ENCODE measurements at regions not wholly inside any gene's neighbourhood (a gene's known extent, or its start where the extent isn't known, plus 50 kb on each side); places are given as distances from the start of the nearest gene placed in this dataset.
"Not testable (repeated sequence)": the region's sequence is repeated elsewhere in the genome, so short reads cannot be mapped to it uniquely, and the experiment has no call there.

DNA sequence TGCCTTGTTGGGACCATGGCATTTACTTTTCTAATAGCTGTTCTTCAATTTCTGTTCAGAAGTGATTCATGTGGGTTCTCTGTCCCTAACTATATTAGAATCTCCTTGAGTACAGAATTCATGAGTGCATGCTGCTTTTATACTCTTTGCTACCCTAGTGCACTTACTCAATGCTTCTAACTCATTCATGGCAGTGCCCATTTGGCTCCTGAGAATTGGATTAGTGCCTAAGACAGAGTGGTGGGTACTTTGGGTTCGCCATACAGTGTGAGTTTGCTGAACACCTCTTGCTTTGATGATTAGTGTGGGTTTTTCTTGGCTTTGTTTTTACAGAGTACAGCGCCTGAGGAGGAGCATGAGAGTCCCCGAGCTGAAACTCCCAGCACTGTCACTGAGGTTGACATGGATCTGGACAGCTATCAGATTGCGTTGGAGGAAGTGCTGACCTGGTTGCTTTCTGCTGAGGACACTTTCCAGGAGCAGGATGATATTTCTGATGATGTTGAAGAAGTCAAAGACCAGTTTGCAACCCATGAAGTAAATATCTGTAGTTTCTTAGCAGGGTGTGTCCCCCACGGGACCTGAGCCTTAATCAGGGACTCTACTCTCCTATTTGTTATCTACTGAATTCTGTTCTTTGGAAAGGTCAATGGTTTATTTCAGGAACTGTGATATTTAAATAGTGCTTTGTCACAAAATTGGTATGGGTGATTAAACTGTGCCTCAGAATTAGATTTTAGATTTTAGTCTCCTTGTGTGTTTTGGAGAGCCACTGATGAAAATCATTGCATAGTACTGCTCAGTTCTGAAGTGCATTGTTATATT is 150.7 kb downstream of the UTRN start:
- no peak for DNase-seq (ENCODE audit: low spot score)

DNA sequence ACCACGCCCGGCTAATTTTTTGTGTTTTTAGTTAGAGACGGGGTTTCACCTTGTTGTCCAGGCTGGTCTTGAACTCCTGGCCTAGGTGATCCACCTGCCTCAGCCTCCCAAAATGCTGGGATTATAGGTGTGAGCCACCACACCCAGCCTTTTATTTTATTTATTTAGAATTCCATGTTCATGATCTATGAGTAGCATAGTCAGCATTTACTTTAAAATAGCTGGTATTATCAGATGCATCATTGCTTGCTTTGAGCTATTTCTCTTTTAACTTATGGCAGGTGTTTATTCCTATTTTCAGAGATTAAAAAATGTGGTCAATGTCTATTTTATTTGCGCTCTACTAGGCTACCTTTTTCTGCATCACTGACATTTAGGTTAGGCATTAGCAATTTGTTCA is 152.0 kb downstream of the UTRN start:
- DNase-seq (ENCODE audit: low spot score), result no peak

GRCh38 chr6:144438103-144438502 is 153.0 kb downstream of the UTRN start:
- DNase-seq (ENCODE audit: low spot score), result no peak

- DNase-seq (ENCODE audit: low spot score), result no peak
Observed at GRCh38 chr6:144439016-144439415, 153.9 kb downstream of the UTRN start.

DNA sequence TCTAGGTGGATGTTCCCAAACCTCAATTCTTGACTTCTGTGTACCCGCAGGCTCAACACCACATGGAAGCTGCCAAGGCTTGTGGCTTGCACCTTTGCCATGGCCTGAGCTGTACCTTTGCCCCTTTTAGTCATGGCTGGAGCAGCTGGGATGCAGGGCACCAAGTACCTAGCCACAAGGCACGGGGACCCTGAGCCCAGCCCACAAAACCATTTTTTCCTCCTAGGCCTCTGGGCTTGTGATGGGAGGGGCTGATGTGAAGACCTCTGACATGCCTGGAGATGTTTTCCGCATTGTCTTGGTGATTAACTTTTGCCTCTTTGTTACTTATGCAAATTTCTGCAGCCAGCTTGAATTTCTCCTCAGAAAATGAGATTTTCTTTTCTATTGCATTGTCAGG is 156.7 kb downstream of the UTRN start:
- DNase-seq (ENCODE audit: low spot score), result not testable (repeated sequence)

- no peak for DNase-seq (ENCODE audit: low spot score)
Observed at GRCh38 chr6:144443157-144443556, 158.0 kb downstream of the UTRN start.

DNA sequence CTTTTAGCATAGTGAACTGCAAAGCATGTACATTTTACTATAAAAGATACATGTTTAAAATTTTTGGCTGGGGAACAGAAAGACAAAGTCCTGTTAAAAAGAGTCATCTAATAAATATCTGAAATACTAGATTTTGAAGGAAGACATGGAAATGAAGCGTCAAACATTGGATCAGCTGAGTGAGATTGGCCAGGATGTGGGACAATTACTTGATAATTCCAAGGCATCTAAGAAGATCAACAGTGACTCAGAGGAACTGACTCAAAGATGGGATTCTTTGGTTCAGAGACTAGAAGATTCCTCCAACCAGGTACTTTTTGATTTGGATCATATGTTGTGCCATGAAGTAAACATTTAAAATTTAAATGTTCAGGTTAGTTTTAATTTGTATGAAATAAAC is 162.3 kb downstream of the UTRN start:
- no peak for DNase-seq (ENCODE audit: low spot score)

GRCh38 chr6:144449218-144449617 is 164.1 kb downstream of the UTRN start:
- DNase-seq (ENCODE audit: low spot score), result no peak

GRCh38 chr6:144449911-144450597 is 164.9 kb downstream of the UTRN start:
- DNase-seq (ENCODE audit: low spot score), result peak; percentile 30

GRCh38 chr6:144460327-144461095 is 175.4 kb downstream of the UTRN start:
- DNase-seq (ENCODE audit: low spot score), result no peak

DNA sequence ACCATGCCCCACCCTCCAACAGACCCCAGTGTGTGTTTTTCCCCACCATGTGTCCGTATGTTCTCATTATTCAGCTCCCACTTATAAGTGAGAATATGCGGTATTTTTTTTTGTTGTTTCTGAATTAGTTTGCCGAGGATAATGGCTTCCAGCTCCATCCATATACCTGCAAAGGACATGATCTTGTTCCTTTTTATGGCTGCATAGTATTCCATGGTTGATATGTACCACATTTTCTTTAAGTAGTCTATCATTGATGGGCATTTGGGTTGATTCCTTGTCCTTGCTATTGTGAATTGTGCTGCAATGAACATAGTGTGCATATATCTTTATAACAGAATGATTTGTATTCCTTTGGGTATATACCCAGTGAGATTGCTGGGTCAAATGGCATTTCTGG is 176.9 kb downstream of the UTRN start:
- DNase-seq (ENCODE audit: low spot score), result no peak

DNA sequence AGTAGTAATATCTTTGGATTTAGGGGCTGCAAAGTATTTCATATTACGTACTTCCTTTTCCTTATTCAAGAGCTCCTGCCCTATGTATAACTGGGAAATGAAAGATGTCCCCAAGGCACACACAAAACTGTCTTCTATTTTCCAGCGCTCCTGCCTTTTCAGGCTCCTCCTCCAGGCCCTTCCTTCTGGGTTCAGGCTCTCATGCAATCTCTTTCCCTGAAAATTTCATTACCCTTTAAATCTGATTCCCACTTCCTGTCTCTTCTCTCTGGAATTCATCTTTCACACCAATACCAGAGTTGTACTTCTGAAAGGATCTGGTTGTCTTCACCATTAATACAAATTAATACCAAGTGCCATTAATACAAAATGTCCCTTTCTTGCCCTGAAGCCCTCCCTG is 181.6 kb downstream of the UTRN start:
- DNase-seq (ENCODE audit: low spot score), result no peak

GRCh38 chr6:144467172-144467762 is 182.1 kb downstream of the UTRN start:
- DNase-seq (ENCODE audit: low spot score), result no peak

DNA sequence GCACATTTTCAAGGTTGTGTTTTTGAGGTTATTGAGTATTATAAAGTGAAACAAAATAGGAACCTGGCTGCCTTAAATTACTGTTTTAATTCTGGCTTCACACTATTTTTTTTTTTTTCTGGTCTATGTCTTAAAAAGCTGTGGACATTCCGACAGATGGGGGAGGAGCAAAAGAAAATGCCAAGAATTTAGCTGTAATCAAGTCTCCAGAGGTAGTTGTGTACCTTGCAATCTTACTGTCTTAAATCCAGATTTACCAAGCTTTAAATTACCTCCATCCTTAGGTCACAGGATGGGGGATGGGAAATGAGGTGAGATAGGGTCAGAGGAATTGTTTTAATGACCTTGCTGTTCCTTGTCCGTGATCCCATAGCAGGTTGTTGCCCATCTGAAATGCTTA is 182.8 kb downstream of the UTRN start:
- DNase-seq (ENCODE audit: low spot score), result no peak

- DNase-seq (ENCODE audit: low spot score), result no peak
Observed at GRCh38 chr6:144468709-144469108, 183.6 kb downstream of the UTRN start.

DNA sequence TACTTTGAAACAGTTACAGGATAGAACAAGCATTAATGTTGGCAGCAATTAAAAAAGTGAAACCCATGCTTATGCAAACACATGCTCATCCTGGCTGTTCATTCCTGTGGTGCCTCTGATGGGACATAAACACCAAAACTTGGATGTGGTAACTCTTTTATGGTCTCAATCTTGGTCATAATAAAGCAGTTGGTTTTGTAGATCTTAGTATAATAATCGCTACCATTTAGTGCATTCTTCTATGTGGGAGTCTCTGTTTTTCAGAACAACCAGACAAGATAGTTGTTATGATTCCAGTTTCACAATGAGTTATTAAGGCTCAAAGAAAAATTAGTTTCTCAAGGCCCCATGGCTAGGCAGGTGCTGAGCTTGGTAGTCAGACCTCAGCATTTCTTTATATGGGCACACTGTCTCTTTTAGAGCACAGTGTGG is 184.0 kb downstream of the UTRN start:
- no peak for DNase-seq (ENCODE audit: low spot score)

DNA sequence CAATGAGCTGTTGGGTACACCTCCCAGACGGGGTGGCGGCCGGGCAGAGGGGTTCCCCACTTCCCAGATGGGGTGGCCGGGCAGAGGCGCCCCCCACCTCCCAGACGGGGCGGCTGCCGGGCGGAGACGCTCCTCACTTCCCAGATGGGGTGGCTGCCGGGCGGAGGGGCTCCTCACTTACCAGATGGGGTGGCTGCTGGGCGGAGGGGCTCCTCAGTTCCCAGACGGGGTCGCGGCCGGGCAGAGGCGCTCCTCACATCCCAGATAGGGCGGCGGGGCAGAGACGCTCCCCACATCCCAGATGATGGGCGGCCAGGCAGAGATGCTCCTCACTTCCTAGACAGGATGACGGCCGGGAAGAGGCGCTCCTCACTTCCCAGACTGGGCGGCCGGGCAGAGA is 185.1 kb downstream of the UTRN start:
- not testable (repeated sequence) for DNase-seq (ENCODE audit: low spot score)

DNA sequence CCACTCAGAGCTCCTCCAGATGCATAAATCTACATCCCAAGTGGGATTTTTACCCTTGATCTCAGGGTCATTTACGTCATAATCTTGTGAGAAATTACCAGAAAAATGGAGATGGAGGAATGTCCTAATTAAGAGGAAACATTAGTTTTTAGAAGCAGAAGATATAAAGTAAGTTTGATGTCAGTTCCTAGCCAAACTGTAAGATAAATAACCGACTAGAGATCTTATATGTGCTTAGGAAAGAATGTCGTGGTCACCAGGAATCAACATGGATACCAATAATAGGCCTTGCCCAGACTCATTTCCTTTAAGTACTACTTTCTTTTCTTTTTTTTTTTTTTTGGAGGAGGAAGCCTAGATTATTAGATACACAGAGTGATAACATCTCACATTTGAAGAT is 186.9 kb downstream of the UTRN start:
- no peak for DNase-seq (ENCODE audit: low spot score)

GRCh38 chr6:144474290-144474689 is 189.2 kb downstream of the UTRN start:
- no peak for DNase-seq (ENCODE audit: low spot score)

DNA sequence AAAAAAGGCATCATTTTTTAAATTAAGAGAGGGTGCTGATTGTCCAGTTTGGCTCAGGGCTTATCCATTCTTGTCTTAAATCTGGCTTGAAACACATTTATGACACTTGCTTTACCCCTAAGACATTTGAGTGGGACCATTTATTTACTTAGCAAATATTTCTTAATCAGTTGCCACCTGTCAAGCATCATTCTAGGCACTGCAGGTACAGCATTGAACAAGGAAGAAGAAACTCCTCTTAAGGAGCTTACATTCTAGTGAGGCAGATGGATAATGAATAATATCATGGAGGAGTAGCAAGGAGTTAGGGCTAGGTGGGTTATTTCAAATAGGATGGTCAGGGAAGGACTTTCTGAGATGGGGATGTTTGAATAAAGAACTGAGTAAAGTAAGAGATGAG is 189.8 kb downstream of the UTRN start:
- DNase-seq (ENCODE audit: low spot score), result no peak

DNA sequence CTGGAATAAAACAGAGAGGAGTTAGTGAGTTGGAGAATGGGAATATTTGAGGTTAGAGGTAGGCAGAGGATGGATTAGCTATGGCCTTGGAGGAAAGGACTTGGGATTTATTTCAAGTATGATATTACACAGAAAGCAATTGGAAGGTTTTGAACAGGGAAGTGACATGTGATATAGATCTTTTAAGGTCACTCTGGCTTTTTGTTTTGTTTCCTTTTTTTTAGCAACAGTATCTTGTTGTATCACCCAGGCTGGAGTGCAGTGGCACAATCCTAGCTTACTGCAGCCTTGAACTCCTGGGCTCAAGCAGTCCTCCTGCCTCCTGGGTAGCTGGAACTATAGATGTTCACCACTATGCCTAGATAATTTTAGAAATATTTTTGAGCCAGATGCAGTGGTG is 190.3 kb downstream of the UTRN start:
- no peak for DNase-seq (ENCODE audit: low spot score)

DNA sequence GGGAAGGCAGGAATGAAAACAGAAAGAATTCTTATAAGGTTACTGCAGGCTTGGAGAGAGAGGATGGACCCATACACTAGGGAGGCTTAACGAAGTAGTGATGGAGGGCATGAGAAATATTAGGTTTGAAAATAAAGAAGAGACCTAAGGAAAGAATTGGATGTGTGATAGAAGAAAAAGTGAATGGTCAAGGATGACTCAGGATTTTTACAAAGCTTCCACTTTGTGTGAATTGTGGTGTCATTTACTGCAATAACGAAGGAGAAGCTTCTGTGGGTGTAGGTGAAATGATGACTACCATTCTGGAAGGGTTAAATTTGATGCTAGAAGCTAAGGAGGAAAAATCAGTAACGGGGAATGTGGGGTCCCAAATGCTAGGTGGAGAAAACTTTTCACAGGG is 191.2 kb downstream of the UTRN start:
- DNase-seq (ENCODE audit: low spot score), result no peak
